ENCODE measurements at regions not wholly inside any gene's neighbourhood (a gene's known extent, or its start where the extent isn't known, plus 50 kb on each side); places are given as distances from the start of the nearest gene placed in this dataset.

GRCh38 chr17:69706127-69706526 lies 291.6 kb downstream of the MAP2K6 start:
- no peak for DNase-seq (ENCODE audit: low read depth)
- no peak for TF ChIP-seq CTCF (IDR thresholded peaks at IDR 0.05; ENCODE audit: low read length, missing control alignments)
- H3K4me3 ChIP-seq (replicated peaks; ENCODE audit: low read depth, low read length) = no peak overlapping the region

- TF ChIP-seq CTCF (IDR thresholded peaks at IDR 0.05; ENCODE audit: low read length, missing control alignments) = no peak
- H3K4me3 ChIP-seq (replicated peaks; ENCODE audit: low read depth, low read length) = no peak overlapping the region
- no peak for DNase-seq (ENCODE audit: low read depth)
Measured at GRCh38 chr17:69709441-69709840, 294.9 kb downstream of the MAP2K6 start.

GRCh38 chr17:69710926-69711325 lies 296.4 kb downstream of the MAP2K6 start:
- TF ChIP-seq CTCF (IDR thresholded peaks at IDR 0.05; ENCODE audit: low read length, missing control alignments) = no peak
- H3K4me3 ChIP-seq (replicated peaks; ENCODE audit: low read depth, low read length) = no peak overlapping the region
- no peak for DNase-seq (ENCODE audit: low read depth)

- no peak overlapping the region for H3K4me3 ChIP-seq (replicated peaks; ENCODE audit: low read depth, low read length)
Measured at GRCh38 chr17:69711541-69711940, 297.0 kb downstream of the MAP2K6 start.

GRCh38 chr17:69712801-69713311 lies 298.4 kb downstream of the MAP2K6 start:
- TF ChIP-seq CTCF (IDR thresholded peaks at IDR 0.05; ENCODE audit: low read length, missing control alignments) = no peak
- no peak for DNase-seq (ENCODE audit: low read depth)

More at GRCh38 chr17:69711541-69711940, 297.0 kb downstream of the MAP2K6 start:
- no peak for TF ChIP-seq CTCF (IDR thresholded peaks at IDR 0.05; ENCODE audit: low read length, missing control alignments)
- no peak for DNase-seq (ENCODE audit: low read depth)

GRCh38 chr17:69713815-69714214 lies 299.3 kb downstream of the MAP2K6 start:
- no peak overlapping the region for H3K4me3 ChIP-seq (replicated peaks; ENCODE audit: low read depth, low read length)
- no peak for TF ChIP-seq CTCF (IDR thresholded peaks at IDR 0.05; ENCODE audit: low read length, missing control alignments)

More at GRCh38 chr17:69712801-69713311, 298.4 kb downstream of the MAP2K6 start:
- no peak overlapping the region for H3K4me3 ChIP-seq (replicated peaks; ENCODE audit: low read depth, low read length)

GRCh38 chr17:69714669-69715068 lies 300.2 kb downstream of the MAP2K6 start:
- no peak for DNase-seq (ENCODE audit: low read depth)
- no peak for TF ChIP-seq CTCF (IDR thresholded peaks at IDR 0.05; ENCODE audit: low read length, missing control alignments)
- no peak overlapping the region for H3K4me3 ChIP-seq (replicated peaks; ENCODE audit: low read depth, low read length)

More at GRCh38 chr17:69713815-69714214, 299.3 kb downstream of the MAP2K6 start:
- DNase-seq (ENCODE audit: low read depth) = no peak

Measured in fibroblast of pulmonary artery (primary cell).